Kidney epithelial cell (primary cell): ENCODE measurements at regions not wholly inside any gene's neighbourhood (a gene's known extent, or its start where the extent isn't known, plus 50 kb on each side); places are given as distances from the start of the nearest gene placed in this dataset.
"Not testable (repeated sequence)": the region's sequence is repeated elsewhere in the genome, so short reads cannot be mapped to it uniquely, and the experiment has no call there.

Experiments used
- DNase-seq: peaks from one replicate; pipeline ENCODE4 v3.0.0-alpha.2; 2010; ENCODE audit warnings: low read depth
- H3K27me3 ChIP-seq: 2 replicates; pipeline ENCODE4 v1.6.0; 2011; ENCODE audit warnings: low read length; ENCODE audit not compliant: control insufficient read depth, insufficient read depth
- H3K36me3 ChIP-seq: 2 replicates; pipeline ENCODE4 v1.5.1; 2011; ENCODE audit warnings: low read length; ENCODE audit not compliant: control insufficient read depth, insufficient read depth
- H3K4me3 ChIP-seq: 2 replicates; pipeline ENCODE4 v1.5.1; 2011; ENCODE audit warnings: low read depth, mild to moderate bottlenecking, control low read depth, low read length
- CTCF ChIP-seq: IDR thresholded peaks from 2 replicates; pipeline ENCODE4 v1.5.1; 2011; ENCODE audit warnings: mild to moderate bottlenecking, moderate library complexity, low read length, control low read depth, inconsistent platforms; ENCODE audit not compliant: insufficient read depth, poor library complexity, severe bottlenecking

GRCh38 chr12:27861428-27862167, 81.6 kb upstream of the MANSC4 start:
- H3K27me3 ChIP-seq = no peaks in the 10 kb centered on the region
- DNase-seq = no peak
- TF ChIP-seq CTCF = no peak
- H3K4me3 ChIP-seq = no peak overlapping the region
- no peaks in the 10 kb centered on the region for H3K36me3 ChIP-seq

- Histone ChIP-seq H3K4me3 (no peak overlapping the region), H3K36me3 (no peaks in the 10 kb centered on the region), H3K27me3 (no peaks in the 10 kb centered on the region)
- TF ChIP-seq CTCF = no peak
- no peak for DNase-seq
Measured at GRCh38 chr12:27859648-27860047, 79.6 kb upstream of the MANSC4 start.

- H3K27me3 ChIP-seq, H3K4me3 ChIP-seq, DNase-seq, H3K36me3 ChIP-seq: not testable (repeated sequence)
Measured at GRCh38 chr12:27857006-27857405, 77.0 kb upstream of the MANSC4 start.

- H3K36me3 ChIP-seq = no peaks in the 10 kb centered on the region
- H3K4me3 ChIP-seq = no peak overlapping the region
- TF ChIP-seq CTCF = no peak
- DNase-seq = no peak
- H3K27me3 ChIP-seq = no peaks in the 10 kb centered on the region
Measured at GRCh38 chr12:27852742-27853141, 72.7 kb upstream of the MANSC4 start.
